HG03520 (cell line): ENCODE measurements at regions not wholly inside any gene's neighbourhood (a gene's known extent, or its start where the extent isn't known, plus 50 kb on each side); places are given as distances from the start of the nearest gene placed in this dataset.

Experiments
- ATAC-seq: cut with Tn5 transposase; IDR thresholded peaks from one replicate; pipeline ENCODE4 v1.9.1; 2021; ENCODE audit warnings: mild to moderate bottlenecking, moderate library complexity; ENCODE audit not compliant: unreplicated experiment

- no peak for ATAC-seq
These were observed 589.2 kb upstream of the SALL3 start for GRCh38 chr18:78390348-78390951.

DNA sequence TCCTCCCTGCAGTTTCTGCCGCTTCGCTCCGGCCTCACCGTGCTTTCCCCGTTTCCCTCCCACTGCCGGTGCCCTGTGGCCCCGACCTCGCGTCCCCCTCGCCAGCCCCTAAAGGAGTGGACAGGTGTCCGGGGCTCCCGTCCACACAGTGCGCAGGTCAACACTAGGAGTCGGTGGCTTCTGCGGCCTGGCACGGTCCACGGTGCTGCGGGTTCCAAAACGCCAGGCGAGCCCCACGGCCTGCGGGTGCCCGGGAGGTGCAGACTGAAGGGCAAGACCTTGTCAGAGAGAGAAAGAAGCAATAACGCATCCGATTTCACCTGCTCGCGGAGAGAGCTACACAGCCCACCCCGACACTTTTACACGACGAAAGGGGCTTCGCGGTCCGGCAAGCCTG lies 588.7 kb upstream of the SALL3 start:
- no peak for ATAC-seq

GRCh38 chr18:78393086-78393862 lies 586.3 kb upstream of the SALL3 start:
- ATAC-seq: no peak

- no peak for ATAC-seq
These were observed 583.5 kb upstream of the SALL3 start for GRCh38 chr18:78396077-78396476.

DNA sequence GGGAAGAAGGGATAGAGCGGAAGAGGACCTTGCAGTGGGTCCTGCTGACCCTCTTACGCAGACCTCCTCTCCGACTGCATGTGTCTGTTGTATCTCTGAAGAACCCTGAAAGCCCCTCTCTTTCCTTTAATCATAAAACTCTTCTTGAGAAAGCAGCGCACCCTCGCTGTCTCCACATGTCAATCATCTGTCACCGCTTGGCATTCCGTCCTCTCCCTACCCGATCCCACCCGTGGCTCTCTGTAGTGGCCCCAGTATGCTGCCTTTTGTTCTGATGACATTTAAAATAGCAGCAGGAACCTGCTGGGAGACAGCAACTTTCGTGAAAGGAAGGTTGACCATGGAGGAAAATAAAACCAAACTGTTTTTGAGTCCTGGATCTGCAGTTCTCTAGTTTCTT lies 582.9 kb upstream of the SALL3 start:
- ATAC-seq: no peak

DNA sequence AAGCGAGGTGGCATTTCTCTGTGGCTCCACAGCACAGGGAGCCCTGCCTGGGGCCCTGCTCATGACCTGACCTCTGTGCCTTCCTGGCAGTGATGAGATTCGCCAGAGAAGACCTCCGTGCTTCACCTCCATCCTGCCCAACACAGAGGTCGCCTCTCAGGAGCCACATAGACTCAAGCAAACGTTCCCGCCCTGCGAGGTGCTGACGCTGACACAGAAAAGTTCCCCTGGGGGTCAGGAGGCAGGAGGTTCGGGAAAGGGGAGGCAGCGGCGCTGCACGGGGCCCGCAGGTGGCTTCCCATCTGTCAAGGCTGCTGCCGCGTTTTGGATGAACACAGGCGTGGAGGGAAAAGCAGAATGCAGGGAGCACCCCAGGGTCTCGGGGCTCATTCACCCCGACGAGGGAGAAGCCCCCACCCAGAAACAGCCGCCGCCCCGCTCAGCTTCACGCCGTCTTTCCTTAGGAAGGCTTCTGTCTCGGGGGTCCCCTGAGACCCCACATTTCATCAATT lies 579.6 kb upstream of the SALL3 start:
- no peak for ATAC-seq

GRCh38 chr18:78402440-78402839 lies 577.2 kb upstream of the SALL3 start:
- ATAC-seq: no peak

DNA sequence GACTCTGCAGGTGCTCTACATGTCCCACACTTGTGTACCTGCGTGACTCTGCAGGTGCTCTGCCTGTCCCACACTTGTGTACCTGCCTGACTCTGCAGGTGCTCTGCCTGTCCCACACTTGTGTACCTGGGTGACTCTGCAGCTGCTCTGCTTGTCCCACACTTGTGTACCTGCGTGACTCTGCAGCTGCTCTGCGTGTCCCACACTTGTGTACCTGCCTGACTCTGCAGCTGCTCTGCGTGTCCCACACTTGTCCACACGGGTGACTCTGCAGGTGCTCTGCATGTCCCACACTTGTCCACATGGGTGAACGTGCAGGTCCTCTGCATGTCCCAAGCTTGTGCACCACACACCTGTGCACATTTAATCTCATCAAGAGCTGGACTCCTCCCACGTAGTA lies 576.7 kb upstream of the SALL3 start:
- no peak for ATAC-seq

DNA sequence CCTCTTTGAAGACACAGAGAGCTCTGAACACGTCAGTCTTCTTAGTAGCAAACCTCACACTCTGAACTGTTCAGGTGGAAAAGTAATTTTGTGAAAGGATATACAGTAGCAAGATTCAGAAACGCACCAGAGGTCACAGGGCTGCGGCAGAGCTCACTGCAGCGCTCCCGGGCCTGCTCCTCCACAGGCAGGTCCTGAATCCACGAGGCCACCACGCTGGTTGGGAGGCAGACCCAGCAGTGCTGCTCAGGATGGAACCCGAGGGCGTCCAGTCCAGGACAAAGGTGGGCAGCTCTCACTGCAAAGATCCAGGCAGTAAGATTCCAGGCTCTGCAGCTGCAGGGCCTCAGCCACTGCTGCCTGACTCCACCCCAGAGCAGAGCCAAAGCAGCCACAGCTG lies 576.2 kb upstream of the SALL3 start:
- ATAC-seq: no peak

- no peak for ATAC-seq
These were observed 573.9 kb upstream of the SALL3 start for GRCh38 chr18:78405763-78406162.

GRCh38 chr18:78406743-78407465 lies 572.7 kb upstream of the SALL3 start:
- no peak for ATAC-seq

DNA sequence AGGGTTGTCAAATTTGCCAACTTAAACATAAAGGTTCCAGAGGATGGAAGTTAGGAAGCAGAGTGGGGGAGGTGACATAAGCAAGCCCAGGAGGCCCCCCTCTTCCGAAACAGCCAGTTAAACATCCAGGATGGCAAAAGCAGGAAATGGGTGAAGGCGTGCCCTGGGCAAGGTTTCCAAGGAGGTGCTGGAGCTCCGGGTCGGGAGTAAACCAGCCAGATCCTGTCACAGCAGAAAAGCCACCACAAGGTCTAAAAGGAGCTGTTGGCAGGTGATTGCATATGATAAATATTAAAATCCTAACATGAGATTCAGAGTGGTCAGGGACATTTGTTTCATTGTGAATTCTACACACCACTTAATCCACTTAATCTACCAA lies 572.2 kb upstream of the SALL3 start:
- ATAC-seq: no peak

GRCh38 chr18:78408623-78409022 lies 571.0 kb upstream of the SALL3 start:
- ATAC-seq: no peak

DNA sequence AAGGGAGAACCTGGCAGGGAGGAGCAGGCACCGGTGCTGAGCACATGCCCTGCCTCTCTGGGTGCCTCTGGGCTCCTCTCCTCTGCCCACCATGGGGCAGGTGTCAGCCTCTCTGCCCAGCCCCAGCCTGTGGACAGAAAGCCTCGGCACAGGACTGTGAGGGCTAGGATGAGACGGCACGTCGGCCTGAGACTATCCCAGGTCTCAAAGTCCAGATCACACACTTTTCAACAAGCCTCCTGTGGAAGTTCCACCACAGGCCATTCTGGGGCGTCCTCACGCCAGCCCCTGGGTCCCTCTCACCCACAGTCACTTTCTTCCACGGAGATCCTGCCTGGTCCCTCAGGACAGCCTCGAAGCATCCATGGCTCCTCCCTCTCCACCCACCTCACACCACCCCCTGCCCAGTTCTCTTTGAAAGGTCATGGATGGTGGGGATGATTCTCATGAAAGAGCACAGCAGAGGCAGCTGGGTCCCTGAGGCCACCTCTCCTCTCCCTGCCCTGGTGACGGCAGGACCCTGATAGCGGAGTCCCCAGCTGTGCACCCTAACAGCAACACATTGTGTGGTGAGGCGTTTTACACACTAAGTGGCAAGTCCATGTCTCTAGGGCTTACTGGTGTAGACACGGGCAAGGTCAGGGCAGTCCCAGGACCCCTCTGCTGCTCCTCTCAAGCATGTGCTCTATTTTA lies 569.4 kb upstream of the SALL3 start:
- ATAC-seq: no peak

DNA sequence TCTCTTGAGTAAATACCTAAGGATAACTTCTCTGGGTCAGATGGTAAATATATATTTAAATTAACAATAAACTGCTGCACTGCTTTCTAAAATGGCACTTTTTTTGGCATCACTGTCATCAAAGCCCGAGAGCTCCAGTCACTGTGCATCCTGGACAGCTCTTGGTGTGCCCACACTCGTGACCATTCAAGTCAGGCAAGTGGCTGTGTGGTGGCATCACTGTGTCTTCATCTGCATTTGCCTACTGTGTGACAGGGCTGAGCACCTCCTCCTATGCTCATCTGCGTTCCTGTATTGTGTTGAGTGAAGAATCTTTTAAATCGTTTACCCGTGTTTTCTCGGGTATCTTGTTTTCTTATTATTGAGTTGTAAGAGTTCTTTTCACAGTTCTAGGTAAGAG lies 568.1 kb upstream of the SALL3 start:
- ATAC-seq: no peak

DNA sequence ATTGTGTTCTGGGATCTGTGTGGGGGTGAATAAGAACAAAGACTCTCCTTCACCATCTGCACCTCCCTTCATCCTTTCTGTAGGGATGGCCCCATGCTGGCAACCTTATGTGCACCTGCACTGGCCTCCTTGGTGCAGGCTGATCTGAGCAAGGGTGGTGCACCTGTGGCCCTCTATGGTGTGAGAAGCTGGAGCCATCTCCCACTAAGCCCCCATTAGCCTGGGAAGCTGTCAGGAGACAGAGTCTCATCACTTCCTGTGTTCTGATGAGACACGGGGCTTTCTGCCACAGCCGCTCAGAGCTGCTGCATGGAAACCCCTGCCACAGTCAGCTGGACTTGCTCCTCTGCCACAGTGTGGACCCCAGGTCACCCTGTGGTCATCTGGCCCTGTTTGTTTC lies 565.3 kb upstream of the SALL3 start:
- no peak for ATAC-seq

DNA sequence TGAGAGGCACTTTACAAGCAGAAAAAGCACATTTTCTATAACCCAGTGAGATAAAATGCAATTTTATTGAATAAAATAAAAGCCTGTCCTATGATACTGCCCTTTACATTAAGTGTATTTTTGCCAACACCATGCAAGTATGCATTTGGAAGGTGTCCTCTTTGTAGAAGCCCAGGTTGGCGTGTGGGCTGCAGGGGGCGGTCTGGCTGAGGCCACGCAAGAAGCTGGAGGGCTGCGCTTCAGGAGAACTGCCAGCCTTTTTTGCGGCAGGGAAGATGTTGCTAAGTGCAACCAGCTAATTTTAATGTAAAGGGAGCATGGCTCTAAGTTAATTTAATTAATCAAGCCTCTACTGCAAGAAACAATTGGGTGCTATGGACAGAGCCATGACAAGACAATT lies 562.8 kb upstream of the SALL3 start:
- ATAC-seq: no peak

DNA sequence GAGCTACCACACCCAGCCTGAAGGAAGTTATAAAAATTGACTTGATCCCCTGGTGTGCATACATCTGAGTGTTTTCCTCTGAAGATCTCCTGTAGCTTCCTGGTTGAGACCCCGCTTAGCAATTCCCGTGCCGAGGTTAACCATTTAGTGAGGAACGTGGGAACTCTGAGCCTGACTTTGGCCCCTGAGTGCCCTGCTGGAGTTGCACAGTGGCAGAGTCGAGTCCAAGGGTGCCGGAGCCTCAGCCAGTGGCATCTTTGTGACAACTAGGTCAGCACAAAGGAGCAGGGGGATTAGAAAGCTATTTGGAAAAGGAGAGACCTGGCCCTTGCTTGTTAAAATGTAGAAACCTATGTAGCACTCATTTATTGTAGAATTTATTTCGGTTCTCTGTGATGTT lies 561.2 kb upstream of the SALL3 start:
- no peak for ATAC-seq

- ATAC-seq: no peak
These were observed 560.4 kb upstream of the SALL3 start for GRCh38 chr18:78419171-78419570.

GRCh38 chr18:78420116-78420515 lies 559.5 kb upstream of the SALL3 start:
- ATAC-seq: no peak

- ATAC-seq: no peak
These were observed 558.2 kb upstream of the SALL3 start for GRCh38 chr18:78421392-78421791.
